Kidney epithelial cell (primary cell): ENCODE measurements at regions not wholly inside any gene's neighbourhood (a gene's known extent, or its start where the extent isn't known, plus 50 kb on each side); places are given as distances from the start of the nearest gene placed in this dataset.
"Not testable (repeated sequence)": the region's sequence is repeated elsewhere in the genome, so short reads cannot be mapped to it uniquely, and the experiment has no call there.

Source experiments
- DNase-seq: peaks from one replicate; pipeline ENCODE4 v3.0.0-alpha.2; 2010; ENCODE audit warnings: low read depth
- H3K27me3 ChIP-seq: 2 replicates; pipeline ENCODE4 v1.6.0; 2011; ENCODE audit warnings: low read length; ENCODE audit not compliant: control insufficient read depth, insufficient read depth
- H3K36me3 ChIP-seq: 2 replicates; pipeline ENCODE4 v1.5.1; 2011; ENCODE audit warnings: low read length; ENCODE audit not compliant: control insufficient read depth, insufficient read depth
- H3K4me3 ChIP-seq: 2 replicates; pipeline ENCODE4 v1.5.1; 2011; ENCODE audit warnings: low read depth, mild to moderate bottlenecking, control low read depth, low read length
- TF ChIP-seq, protein P1 (sequence below): IDR thresholded peaks from 2 replicates; pipeline ENCODE4 v1.5.1; 2011; ENCODE audit warnings: mild to moderate bottlenecking, moderate library complexity, low read length, control low read depth, inconsistent platforms; ENCODE audit not compliant: insufficient read depth, poor library complexity, severe bottlenecking

- TF ChIP-seq, protein P1, sequence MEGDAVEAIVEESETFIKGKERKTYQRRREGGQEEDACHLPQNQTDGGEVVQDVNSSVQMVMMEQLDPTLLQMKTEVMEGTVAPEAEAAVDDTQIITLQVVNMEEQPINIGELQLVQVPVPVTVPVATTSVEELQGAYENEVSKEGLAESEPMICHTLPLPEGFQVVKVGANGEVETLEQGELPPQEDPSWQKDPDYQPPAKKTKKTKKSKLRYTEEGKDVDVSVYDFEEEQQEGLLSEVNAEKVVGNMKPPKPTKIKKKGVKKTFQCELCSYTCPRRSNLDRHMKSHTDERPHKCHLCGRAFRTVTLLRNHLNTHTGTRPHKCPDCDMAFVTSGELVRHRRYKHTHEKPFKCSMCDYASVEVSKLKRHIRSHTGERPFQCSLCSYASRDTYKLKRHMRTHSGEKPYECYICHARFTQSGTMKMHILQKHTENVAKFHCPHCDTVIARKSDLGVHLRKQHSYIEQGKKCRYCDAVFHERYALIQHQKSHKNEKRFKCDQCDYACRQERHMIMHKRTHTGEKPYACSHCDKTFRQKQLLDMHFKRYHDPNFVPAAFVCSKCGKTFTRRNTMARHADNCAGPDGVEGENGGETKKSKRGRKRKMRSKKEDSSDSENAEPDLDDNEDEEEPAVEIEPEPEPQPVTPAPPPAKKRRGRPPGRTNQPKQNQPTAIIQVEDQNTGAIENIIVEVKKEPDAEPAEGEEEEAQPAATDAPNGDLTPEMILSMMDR: no peak
- Histone ChIP-seq H3K27me3 (no peaks in the 10 kb centered on the region), H3K4me3 (no peak overlapping the region), H3K36me3 (no peaks in the 10 kb centered on the region)
- DNase-seq: no peak
These were observed 230.7 kb upstream of the CCL2 start for GRCh38 chr17:34024386-34024785.

DNA sequence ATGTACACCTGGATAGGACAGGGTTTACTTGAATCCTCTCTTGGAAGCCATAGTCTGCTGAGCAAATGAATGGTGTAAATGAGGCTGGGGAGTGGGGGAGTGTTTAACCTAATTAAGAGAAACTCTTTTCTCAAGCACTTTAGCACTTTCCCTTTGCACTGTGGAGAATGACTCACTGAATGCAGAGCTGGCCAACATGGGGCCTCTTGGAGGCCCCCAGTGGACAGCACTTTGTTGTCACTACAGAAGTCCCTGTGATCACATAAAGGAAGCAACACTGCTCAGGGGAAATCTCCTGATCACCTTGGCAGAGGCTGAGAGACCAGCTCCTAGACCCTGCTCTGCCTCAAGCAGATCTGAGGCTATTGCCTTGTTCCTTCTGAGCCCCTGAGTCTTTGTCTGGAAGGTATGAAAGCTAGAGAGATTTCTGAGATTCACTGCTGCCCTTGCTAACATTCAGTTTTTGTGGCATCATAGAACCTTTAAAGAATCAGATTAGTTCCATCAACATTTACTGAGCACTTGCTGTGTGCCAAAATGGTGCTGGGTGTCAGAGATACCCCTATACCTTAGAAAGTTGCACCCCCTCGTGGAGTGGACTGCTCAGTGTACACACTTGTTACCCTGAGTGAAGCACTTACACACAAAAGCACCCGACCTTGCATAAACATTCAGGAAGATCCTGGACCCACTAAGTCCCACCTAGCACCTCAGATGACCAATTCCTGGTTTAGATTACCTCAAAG, 230.1 kb upstream of the CCL2 start:
- TF ChIP-seq, protein P1: no peak
- DNase-seq: no peak
- H3K4me3 ChIP-seq: no peak overlapping the region
- H3K36me3 ChIP-seq: no peaks in the 10 kb centered on the region
- H3K27me3 ChIP-seq: no peaks in the 10 kb centered on the region

- not testable (repeated sequence) for H3K4me3 ChIP-seq, DNase-seq, H3K27me3 ChIP-seq, H3K36me3 ChIP-seq
These were observed 224.5 kb upstream of the CCL2 start for GRCh38 chr17:34030601-34031000.

- H3K36me3 ChIP-seq, H3K4me3 ChIP-seq, DNase-seq, H3K27me3 ChIP-seq: not testable (repeated sequence)
These were observed 222.8 kb upstream of the CCL2 start for GRCh38 chr17:34032305-34032704.

- H3K36me3 ChIP-seq, H3K27me3 ChIP-seq, H3K4me3 ChIP-seq, DNase-seq: not testable (repeated sequence)
These were observed 216.3 kb upstream of the CCL2 start for GRCh38 chr17:34038786-34039185.

DNA sequence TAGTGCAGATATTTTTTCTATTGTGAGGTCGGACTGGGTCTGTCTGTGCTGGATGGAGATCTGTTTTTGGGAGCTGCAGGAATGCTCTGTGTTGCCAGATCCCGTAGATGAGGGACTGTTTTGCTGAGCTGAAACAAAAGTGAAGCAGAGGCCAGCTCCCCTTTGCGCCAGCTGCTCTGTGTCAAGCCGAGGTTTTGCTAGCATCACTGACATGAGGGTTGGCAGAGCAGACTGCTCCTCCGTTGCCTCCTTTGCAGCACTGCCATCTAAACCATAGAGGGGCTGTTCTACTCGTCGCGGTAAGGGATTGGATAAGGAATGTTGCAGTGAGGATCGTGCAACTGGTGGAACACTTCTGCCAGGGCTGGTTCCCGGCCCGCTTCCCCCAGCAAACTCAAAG, 215.9 kb upstream of the CCL2 start:
- not testable (repeated sequence) for H3K36me3 ChIP-seq, H3K4me3 ChIP-seq, DNase-seq, H3K27me3 ChIP-seq

GRCh38 chr17:34039759-34040555, 215.1 kb upstream of the CCL2 start:
- not testable (repeated sequence) for H3K36me3 ChIP-seq, H3K4me3 ChIP-seq, DNase-seq, H3K27me3 ChIP-seq

- DNase-seq: no peak
- Histone ChIP-seq H3K36me3 (no peaks in the 10 kb centered on the region), H3K4me3 (no peak overlapping the region), H3K27me3 (no peaks in the 10 kb centered on the region)
- TF ChIP-seq, protein P1: no peak
These were observed 209.1 kb upstream of the CCL2 start for GRCh38 chr17:34045990-34046389.
